ENCODE measurements at regions not wholly inside any gene's neighbourhood (a gene's known extent, or its start where the extent isn't known, plus 50 kb on each side); places are given as distances from the start of the nearest gene placed in this dataset.

DNA sequence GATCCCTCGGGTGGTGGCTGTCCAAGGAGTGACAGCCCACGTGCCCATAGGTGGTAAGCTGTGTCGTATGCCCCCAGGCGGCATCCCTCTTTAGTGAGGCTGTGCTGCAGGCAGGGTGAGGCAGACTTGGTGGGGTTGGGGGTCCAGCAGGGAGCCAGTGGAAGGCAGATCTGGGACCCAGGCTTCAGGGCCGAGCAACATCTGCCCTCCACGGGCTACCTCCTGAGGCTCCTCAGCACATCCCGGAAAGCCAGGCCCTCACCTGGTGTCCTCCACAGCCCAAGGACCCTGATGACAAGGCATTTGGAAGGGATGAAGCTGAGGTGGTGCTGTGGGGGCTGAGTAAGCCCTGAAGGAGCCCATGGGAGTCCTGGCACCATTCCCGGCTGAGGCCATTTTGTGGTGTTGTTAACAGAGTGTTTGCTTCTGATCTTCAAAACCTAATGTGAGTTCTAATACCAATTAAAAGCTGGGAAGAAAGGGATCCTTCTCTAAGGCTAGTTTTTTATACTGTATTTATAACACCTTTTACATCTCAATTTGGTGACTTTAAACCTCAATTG is 295.8 kb upstream of the IRX2 start:
- no peaks in the 10 kb centered on the region for H3K4me1 Mint-ChIP-seq

DNA sequence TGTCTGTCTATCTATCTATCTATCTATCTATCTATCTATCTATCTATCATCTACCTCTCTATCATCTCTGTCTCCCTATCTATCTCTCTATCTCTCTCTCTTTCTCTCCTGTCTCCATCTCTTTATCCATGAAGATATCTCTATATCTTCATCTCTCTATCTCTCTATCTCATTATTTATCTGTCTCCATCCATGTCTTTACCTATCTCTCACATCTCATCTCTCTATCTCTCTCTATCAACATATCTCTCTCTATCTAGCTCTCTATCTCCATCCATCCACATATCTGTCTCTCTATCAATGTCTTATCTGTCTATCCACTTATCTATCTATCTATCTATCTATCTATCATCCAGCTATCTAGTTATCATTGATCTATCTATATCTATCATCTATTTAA is 292.1 kb upstream of the IRX2 start:
- intact Hi-C loops (cut with micrococcal nuclease), result no loop called here
- peaks cover 3% of the 10 kb centered on the region for H3K9me3 Mint-ChIP-seq
- no peaks in the 10 kb centered on the region for H3K27me3 Mint-ChIP-seq
- no peak for DNase-seq
- no peak overlapping the region for H3K27ac Mint-ChIP-seq
- no peaks in the 10 kb centered on the region for H3K4me1 Mint-ChIP-seq
- H3K4me3 Mint-ChIP-seq, result no peak overlapping the region
- no peaks in the 10 kb centered on the region for H3K36me3 Mint-ChIP-seq (ENCODE audit: low read depth)

More for the DNA sequence above, 295.8 kb upstream of the IRX2 start:
- no peak for DNase-seq
- Mint-ChIP-seq H3K4me3 (no peak overlapping the region), H3K27ac (no peak overlapping the region), H3K27me3 (no peaks in the 10 kb centered on the region), H3K36me3 (ENCODE audit: low read depth) (no peaks in the 10 kb centered on the region), H3K9me3 (peaks cover 6% of the 10 kb centered on the region)
- intact Hi-C loops (cut with micrococcal nuclease), result no loop called here

DNA sequence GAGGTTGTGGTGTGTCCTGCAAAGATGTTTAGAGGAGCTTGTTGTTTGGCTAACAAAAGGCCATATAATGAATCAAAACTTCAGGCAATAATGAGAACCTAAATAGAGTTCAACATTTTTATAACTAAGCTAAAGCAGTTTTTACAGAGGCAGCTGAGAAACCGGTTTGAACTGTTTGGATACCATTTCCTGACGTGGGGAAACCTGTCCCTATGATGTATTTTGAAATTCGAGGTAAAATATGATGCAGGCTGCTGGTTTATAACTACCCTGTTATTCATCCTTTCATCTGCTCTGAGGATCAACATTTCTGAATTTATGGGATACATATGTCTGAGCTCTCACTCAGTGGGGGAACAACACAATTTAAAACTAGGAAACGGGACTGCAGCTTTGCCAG is 289.5 kb upstream of the IRX2 start:
- Mint-ChIP-seq H3K36me3 (ENCODE audit: low read depth) (no peaks in the 10 kb centered on the region), H3K4me1 (no peaks in the 10 kb centered on the region), H3K4me3 (no peak overlapping the region), H3K9me3 (peaks cover 3% of the 10 kb centered on the region), H3K27ac (no peak overlapping the region), H3K27me3 (no peaks in the 10 kb centered on the region)
- DNase-seq, result no peak
- intact Hi-C loops (cut with micrococcal nuclease), result no loop called here

DNA sequence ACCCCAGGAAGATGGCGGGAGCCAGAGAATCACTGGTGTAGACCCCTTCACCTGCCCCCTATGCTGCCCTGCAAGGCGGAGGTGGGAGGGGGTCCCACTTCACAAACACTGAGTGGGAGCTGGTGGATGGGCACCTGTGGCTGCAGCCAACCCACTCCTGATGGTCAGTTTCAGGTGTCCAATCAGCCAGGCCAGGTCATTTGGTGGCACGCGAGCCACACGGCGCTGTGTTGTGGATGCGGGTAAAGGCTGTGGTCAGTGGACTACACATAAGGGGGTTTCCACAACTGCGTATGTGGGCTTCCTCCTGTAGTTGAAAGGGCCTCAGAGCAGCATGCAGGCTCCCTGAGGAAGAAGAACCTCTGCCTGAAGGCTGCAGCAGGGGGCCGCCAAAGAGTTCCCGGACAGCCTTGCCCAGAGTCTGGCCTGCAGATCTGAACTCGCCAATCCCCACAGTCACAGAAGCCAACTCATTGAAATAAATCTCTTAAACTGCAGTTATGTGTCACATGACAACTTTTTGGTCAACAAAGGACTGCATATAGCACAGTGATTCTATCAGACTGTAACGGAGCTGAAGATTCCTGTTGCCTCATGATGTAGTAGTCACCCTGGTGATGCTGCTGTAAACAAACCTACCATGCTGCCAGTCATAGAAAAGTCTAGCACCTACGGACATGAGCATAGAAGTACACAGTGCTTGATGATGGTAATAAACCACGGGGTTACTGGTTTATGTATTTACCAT is 284.7 kb upstream of the IRX2 start:
- peaks cover 3% of the 10 kb centered on the region for H3K9me3 Mint-ChIP-seq
- no peak for DNase-seq
- H3K4me3 Mint-ChIP-seq, result no peak overlapping the region
- no peaks in the 10 kb centered on the region for H3K4me1 Mint-ChIP-seq
- H3K27me3 Mint-ChIP-seq, result no peaks in the 10 kb centered on the region
- no peak overlapping the region for H3K27ac Mint-ChIP-seq
- intact Hi-C loops (cut with micrococcal nuclease), result no loop called here
- H3K36me3 Mint-ChIP-seq (ENCODE audit: low read depth), result no peaks in the 10 kb centered on the region

DNA sequence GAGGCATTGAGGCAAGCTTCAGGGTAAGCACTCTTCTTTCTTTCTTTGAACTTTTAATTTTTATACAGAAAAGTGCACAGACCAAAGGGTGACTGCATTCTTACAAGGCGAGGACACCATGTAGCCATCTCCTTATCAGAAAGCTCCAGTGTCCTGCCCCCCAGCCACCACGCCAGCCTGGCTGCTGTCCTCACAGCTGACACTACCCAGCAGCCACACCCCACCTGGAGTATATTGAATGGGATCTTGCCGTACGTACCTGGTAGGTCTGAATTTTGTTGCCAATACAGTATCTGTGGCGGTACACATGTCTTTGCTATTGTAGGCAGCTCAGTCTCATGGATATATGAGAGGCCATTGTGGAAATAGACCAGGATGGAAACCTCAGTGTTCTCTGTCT is 284.0 kb upstream of the IRX2 start:
- no peaks in the 10 kb centered on the region for H3K36me3 Mint-ChIP-seq (ENCODE audit: low read depth)
- no peak overlapping the region for H3K27ac Mint-ChIP-seq
- no peaks in the 10 kb centered on the region for H3K4me1 Mint-ChIP-seq
- no peak for DNase-seq
- peaks cover 5% of the 10 kb centered on the region for H3K9me3 Mint-ChIP-seq
- no peak overlapping the region for H3K4me3 Mint-ChIP-seq
- no peaks in the 10 kb centered on the region for H3K27me3 Mint-ChIP-seq
- intact Hi-C loops (cut with micrococcal nuclease), result no loop called here

DNA sequence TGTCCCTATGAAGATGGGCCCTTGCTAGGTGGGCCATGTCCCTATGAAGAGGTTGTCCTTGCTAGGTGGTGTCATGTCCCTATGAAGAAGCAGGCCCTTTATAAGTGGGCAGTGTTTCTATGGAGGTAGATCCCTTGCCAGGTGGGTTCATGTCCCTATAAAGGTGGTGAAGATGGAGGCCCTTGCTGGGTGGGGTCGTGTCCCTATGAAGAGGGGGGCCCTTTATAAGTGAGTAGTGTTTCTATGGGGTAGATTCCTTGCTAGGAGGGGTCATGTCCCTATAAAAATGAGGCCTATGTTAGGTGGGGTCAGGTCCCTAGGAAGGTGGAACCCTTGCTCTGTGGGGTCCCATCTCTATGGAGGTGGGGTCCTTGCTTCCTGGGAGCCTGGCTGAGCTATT is 283.4 kb upstream of the IRX2 start:
- no peaks in the 10 kb centered on the region for H3K27me3 Mint-ChIP-seq
- H3K27ac Mint-ChIP-seq, result no peak overlapping the region
- H3K9me3 Mint-ChIP-seq, result peaks cover 5% of the 10 kb centered on the region
- intact Hi-C loops (cut with micrococcal nuclease), result no loop called here
- no peaks in the 10 kb centered on the region for H3K4me1 Mint-ChIP-seq
- H3K36me3 Mint-ChIP-seq (ENCODE audit: low read depth), result no peaks in the 10 kb centered on the region
- DNase-seq, result no peak
- H3K4me3 Mint-ChIP-seq, result no peak overlapping the region

DNA sequence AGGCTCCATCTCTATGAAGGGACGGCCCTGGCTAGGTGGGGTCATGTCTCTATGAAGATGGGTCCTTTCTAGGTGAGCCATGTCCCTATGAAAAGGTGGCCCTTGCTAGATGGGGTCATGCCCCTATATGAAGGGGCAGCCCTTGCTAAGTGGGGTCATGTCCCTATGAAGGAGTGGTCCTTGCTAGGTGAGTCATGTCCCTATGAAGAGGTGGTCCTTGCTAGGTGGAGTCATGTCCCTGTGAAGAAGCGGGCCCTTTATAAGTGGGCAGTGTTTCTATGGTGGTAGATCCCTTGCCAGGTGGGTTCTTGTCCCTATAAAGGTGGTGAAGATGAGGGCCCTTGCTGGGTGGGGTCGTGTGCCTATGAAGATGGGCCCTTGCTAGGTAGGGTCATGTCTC is 283.0 kb upstream of the IRX2 start:
- no peak for DNase-seq
- Mint-ChIP-seq H3K4me3 (no peak overlapping the region), H3K27ac (no peak overlapping the region), H3K4me1 (no peaks in the 10 kb centered on the region), H3K9me3 (peaks cover 5% of the 10 kb centered on the region), H3K36me3 (ENCODE audit: low read depth) (no peaks in the 10 kb centered on the region), H3K27me3 (no peaks in the 10 kb centered on the region)
- intact Hi-C loops (cut with micrococcal nuclease), result no loop called here

DNA sequence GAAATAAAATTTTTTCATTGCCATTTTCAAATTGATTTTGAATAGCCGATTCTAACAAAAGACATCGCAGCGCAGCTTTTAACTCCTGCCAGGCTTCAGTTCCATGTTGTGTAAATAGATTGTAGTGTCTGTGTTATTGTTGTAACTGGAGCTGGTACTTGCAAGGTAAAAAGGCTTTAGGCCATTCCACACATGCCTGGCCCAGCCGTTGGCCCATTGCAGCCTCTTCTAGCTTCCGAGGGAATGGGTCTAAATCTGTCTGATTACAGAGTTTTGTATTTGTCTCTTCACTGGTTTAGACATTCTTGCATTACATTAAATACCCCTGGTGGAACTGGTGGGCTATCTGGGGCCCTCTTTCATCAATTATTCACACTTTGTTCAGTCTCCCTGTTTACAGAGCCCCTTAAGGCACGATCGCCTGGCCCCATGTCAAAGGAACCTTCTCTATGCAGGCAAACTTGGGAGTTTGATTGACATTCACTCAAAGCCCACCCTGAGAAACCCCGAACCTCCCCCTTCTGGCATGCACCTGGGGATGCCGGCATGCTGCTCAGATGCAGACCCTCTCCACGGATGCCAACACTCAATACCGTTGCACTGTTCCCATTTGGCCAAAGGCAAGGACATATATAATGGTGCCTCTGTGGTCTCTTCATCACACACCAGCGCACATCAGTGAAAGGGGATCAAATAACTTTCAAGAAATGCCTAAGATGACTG is 281.7 kb upstream of the IRX2 start:
- H3K27me3 Mint-ChIP-seq, result no peaks in the 10 kb centered on the region
- no peak overlapping the region for H3K4me3 Mint-ChIP-seq
- no peak overlapping the region for H3K27ac Mint-ChIP-seq
- H3K36me3 Mint-ChIP-seq (ENCODE audit: low read depth), result no peaks in the 10 kb centered on the region
- no peak for DNase-seq
- peaks cover 9% of the 10 kb centered on the region for H3K9me3 Mint-ChIP-seq
- intact Hi-C loops (cut with micrococcal nuclease), result no loop called here
- no peaks in the 10 kb centered on the region for H3K4me1 Mint-ChIP-seq

DNA sequence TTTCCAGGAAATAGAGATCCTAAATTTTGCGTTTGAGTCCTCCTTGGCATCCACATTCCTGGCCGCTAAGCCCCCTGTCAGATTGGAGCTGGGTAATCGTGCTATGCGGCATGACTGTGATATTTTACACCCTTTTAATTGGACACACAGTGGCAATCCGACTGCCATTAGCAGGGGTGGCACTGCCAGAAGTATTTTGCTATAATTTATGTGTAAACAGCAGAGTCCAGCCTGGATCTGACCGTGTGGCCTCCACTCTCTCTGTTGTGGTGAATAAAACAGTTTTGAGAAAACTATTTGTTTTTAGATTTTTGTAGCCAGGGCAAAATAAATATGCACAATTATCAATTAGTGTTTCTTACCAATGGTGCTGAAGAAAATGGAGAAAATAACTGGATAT is 281.0 kb upstream of the IRX2 start:
- no peaks in the 10 kb centered on the region for H3K27me3 Mint-ChIP-seq
- H3K27ac Mint-ChIP-seq, result no peak overlapping the region
- no peak overlapping the region for H3K4me3 Mint-ChIP-seq
- no peaks in the 10 kb centered on the region for H3K4me1 Mint-ChIP-seq
- intact Hi-C loops (cut with micrococcal nuclease), result no loop called here
- DNase-seq, result no peak
- no peaks in the 10 kb centered on the region for H3K36me3 Mint-ChIP-seq (ENCODE audit: low read depth)
- H3K9me3 Mint-ChIP-seq, result peaks cover 9% of the 10 kb centered on the region

DNA sequence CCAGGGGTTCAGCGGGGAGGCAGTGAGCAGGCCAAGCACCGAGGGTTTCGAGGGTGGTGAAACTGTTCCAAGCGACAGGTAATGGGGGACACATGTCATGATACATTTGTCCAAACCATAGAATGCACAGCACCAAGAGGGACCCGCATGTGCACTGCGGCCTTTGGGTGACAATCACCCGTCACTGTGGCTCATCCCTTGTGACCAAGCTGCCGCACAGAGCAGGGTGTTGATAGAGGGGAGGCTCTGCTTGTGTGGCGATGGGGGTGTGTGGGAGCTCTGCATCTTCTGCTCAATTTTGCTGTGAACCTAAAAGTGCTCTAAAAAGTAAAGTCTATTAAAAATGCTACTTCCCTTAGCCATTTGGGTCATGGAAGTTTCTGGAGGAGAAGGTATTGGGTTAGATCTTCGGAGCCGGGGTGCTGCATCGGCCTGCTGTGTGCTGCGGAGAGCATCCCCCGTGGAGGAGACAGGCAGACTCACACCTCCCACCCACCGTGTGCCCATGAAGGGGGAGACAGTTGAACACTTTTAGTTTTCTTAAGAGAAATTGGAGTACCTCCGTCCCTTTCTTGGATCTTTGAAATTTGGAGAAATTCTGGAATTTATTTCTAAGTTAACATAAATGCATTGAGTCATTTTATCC is 280.4 kb upstream of the IRX2 start:
- no peak overlapping the region for H3K27ac Mint-ChIP-seq
- no peaks in the 10 kb centered on the region for H3K27me3 Mint-ChIP-seq
- DNase-seq, result no peak
- no peak overlapping the region for H3K4me3 Mint-ChIP-seq
- H3K36me3 Mint-ChIP-seq (ENCODE audit: low read depth), result no peaks in the 10 kb centered on the region
- H3K4me1 Mint-ChIP-seq, result no peaks in the 10 kb centered on the region
- peaks cover 9% of the 10 kb centered on the region for H3K9me3 Mint-ChIP-seq
- intact Hi-C loops (cut with micrococcal nuclease), result no loop called here

DNA sequence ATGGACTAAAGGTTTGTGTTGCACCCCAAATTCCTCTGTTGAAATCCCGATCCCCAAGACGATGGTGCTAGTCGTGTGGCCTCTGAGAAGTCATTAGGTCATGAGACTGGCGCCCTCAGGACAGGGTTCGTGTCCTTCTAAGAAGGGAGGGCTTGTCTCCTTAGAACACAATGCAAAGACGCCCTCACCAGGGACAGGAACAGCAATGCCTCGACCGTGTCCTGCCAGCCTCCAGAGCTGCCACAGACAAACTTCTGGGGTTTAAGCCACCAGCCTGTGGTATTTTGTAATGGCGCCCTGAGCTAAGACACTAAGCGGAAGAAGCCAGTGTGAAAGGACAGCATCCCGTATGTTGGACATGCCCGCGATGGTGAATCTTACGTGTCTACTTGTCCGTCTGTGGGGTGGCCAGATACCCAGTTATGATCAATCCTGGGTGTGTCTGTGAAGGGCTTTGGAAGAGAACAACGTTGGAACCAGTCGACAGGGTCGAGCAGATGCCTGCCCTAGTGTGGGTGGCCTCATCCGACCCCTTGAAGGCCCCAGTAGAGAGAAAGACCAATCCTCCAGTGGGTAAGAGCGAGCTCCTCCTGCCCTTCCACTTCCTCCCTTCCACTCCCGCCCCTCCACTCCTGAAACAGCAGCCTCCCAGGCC is 279.2 kb upstream of the IRX2 start:
- no peak for DNase-seq
- Mint-ChIP-seq H3K36me3 (ENCODE audit: low read depth) (no peaks in the 10 kb centered on the region), H3K4me1 (no peaks in the 10 kb centered on the region), H3K9me3 (peaks cover 9% of the 10 kb centered on the region), H3K27ac (no peak overlapping the region), H3K4me3 (no peak overlapping the region), H3K27me3 (no peaks in the 10 kb centered on the region)
- intact Hi-C loops (cut with micrococcal nuclease), result no loop called here

DNA sequence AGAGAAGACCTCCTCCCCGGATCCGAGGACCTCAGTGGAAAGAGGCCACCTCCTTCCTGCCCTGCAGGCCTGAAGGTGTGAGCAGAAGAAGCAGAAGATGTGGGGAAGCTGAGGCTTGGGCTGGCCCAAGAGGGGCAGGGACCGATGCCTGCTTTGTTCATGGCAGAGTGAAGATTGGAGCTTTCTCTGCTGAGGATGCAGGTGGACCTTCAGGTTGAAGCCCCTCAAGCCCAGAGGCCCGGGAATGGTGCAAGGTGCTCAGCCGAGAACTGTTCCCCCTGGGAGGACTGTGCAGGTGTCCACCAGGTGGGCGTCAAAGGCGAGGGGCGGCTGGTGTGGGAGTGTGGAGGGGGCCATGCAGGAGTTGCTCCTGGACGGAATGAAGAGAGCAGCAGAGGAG is 277.9 kb upstream of the IRX2 start:
- intact Hi-C loops (cut with micrococcal nuclease), result no loop called here
- no peaks in the 10 kb centered on the region for H3K36me3 Mint-ChIP-seq (ENCODE audit: low read depth)
- no peak overlapping the region for H3K27ac Mint-ChIP-seq
- H3K27me3 Mint-ChIP-seq, result no peaks in the 10 kb centered on the region
- H3K9me3 Mint-ChIP-seq, result peaks cover 9% of the 10 kb centered on the region
- no peak for DNase-seq
- H3K4me3 Mint-ChIP-seq, result no peak overlapping the region
- no peaks in the 10 kb centered on the region for H3K4me1 Mint-ChIP-seq

DNA sequence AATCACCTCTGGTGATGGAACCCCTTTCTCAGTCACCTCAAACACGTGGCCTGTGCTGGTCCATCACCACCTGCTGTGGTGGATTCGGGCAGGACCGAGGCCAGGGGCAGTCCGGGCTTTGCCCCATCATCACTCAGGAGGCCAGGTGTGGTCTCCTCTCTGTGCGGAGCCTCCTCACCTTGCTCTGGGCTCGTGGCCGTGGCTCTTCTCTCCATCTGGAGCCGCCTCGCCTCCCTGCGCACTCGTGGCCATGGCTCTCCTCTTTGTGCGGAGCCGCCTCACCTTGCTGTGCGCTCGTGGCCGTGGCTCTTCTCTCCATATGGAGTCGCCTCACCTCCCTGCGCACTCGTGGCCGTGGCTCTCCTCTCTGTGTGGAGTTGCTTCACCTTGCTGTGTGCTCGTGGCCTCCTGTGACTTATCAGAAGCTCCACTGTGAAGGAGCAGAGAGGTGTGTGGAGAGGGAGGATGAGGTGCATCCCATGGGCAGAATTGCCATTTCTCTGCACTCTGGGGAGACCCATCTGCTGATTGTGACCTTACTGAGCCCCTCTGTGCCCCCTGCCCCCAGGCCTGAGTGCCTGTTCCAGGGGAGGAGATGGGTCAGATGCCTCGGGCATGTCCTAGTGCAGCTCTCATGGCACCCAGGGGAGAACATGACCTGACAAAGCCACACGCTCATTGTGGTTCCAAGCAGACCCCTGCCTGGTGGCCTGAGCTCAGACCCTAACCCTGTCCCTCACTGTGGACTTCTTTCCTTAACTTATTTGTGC is 276.6 kb upstream of the IRX2 start:
- H3K4me3 Mint-ChIP-seq, result no peak overlapping the region
- H3K9me3 Mint-ChIP-seq, result peaks cover 9% of the 10 kb centered on the region
- no peak for DNase-seq
- H3K27me3 Mint-ChIP-seq, result no peaks in the 10 kb centered on the region
- H3K4me1 Mint-ChIP-seq, result no peaks in the 10 kb centered on the region
- H3K36me3 Mint-ChIP-seq (ENCODE audit: low read depth), result no peaks in the 10 kb centered on the region
- intact Hi-C loops (cut with micrococcal nuclease), result no loop called here
- no peak overlapping the region for H3K27ac Mint-ChIP-seq

Data from activated CD4-positive, alpha-beta T cell treated with anti-CD3 and anti-CD28 coated beads, Interleukin-2, amount 10 ng/mL, durations not matched to agents 24 days and 14 days (primary cell).